Activated CD8-positive, alpha-beta memory T cell treated with anti-CD3 and anti-CD28 coated beads, Interleukin-2, amount 50 U/mL, for 24 hours (primary cell): ENCODE measurements at regions not wholly inside any gene's neighbourhood (a gene's known extent, or its start where the extent isn't known, plus 50 kb on each side); places are given as distances from the start of the nearest gene placed in this dataset.
"Not testable (repeated sequence)": the region's sequence is repeated elsewhere in the genome, so short reads cannot be mapped to it uniquely, and the experiment has no call there.

Experiments
- DNase-seq: peaks from one replicate; pipeline ENCODE4 v3.0.0-alpha.2; 2020; ENCODE audit errors: extremely low read depth

DNA sequence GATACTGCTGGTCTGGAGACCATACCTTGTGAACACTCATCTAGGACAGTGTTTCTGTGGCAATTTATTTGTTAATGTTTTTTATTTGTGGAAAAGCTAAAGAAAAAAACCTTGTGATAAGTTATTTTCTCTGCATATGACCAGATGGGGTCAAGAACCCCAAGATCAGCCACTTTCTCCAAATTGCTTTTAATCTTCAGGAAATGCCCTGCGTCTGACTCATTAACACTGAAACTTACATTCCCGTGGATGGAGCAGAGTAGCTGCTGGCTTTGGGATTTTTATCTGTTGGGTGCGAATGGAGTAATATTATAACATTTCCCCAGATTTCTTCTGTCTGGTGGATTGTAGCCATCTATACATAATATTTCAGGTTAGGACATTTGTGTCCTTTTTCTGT, 444.5 kb downstream of the SH3GL2 start:
- no peak for DNase-seq

DNA sequence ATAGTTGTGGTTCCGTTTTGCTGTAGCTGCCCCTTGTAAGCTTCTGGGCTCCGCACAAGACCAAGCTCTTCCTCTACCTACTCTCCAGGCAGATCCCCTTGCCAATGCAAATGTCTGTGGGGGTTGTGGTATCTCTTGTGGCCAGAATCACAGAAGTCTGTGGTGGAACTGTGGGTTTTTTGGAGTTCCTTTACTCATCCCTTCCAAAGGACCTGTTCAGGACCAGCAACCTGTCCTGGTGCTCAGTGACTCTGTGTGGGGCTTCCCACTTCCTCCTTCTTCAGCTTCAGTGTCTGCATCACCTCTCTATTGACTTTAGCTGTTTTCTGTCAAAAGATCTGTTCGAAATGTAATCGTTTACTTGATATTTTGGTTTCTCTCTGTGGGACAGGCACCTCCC, 441.3 kb upstream of the ADAMTSL1 start:
- DNase-seq: no peak

DNA sequence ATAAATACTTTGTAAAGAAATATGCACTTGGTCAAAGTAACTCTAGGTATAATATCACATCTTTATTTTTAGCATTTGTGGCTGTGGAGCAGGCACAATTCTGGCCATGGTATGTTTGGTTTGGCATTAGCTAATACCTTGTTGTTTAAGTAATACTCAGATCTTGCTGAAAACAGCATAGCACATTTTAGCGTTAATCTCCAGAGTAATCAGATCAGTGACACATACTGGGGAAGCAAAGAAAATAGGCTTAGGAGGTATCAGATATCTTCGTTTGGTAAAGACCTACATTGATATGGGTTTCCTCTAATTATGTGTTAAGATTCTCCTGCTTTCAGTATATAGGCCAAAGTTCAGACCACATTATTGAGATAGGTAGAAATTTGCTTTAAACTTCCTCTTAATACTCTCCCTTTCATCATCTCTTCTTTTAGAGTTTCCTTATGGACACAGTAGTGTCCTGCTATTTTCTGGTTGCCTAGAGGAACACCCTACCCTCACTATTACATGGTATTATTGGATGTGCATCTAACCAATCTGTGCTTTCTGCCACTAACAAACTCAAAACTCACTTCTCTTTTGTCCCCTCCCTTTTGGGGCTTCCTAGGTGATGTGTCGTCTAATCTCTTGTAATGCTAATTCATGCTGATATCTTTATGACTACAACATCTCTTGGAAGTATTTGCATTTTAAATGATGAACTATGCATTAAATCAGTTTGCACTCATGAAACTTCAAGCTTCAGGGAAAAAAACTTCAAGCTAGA, 437.3 kb upstream of the ADAMTSL1 start:
- DNase-seq: no peak

DNA sequence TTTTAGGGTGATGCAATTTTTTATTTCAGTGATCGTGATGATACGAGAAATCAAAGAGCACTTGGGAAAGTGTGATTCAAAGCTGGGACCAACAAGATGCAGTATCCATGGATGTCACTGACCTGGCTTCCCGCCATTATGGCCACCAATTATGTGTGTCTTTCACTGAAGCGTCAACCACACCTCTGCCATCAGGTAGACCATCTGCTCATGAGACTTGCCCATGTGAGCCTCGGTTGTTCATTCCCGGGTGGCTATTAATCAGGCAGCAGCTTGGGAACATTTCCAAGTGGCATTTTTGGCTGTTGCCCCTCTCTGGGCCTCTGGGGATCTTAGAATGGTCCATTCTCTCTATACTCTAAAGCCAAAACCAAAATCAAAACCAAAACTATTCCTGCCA, 436.0 kb upstream of the ADAMTSL1 start:
- no peak for DNase-seq

DNA sequence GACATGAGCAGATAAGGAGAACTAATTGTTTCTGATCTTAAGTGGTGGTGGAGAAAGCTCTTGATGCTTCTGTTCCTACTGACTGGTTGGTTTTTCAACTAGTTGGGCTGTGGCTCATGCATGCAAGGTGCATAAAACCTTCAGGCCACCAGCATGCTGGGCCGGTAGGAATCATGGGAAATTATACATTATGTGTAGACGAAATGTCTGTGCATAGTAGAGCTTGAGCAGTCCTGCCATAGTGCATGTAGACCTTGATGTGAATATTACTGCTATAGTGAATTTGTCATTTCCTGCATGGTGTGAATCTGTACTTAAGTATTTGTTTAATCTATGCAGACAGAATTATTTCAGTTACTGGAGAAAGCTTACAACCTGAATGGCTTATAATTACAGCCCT, 433.6 kb upstream of the ADAMTSL1 start:
- DNase-seq: no peak

DNA sequence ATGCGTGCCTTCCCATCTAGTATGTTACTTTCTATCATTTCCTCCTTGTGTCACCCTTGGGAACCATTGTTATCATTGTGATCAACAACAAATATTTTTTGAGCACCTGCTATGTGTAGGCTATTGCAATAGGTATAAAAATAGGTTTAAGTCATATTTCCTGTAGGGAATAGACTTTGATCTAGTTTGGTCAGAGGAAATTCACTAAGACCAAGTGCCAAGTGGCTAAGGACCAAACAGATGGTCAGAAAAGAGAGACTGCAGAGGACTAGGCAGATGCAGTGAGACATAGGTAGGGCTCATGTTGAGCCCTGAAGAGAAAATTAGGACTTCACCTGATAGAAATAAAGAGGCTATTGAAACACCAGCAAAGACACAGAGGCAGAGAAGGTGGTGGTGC, 430.0 kb upstream of the ADAMTSL1 start:
- DNase-seq: no peak

DNA sequence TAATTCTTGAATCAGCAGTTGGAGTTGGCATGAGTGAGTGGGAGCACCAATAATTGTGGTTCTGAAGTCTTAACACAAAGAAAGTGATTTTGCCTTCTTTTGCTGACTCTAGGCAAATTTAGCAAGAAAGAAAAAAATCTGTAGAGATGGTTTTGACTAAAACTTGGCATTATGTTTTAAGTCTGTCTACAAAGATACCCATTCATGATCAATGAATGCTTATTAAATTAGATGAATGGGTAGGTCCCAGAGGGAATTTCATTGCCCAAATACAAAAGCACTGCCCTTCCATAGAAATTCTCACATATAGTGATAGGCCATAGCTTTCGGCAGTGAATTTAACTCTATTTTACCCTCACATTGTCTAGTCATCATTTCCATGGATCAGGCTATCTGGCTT, 428.6 kb upstream of the ADAMTSL1 start:
- no peak for DNase-seq

DNA sequence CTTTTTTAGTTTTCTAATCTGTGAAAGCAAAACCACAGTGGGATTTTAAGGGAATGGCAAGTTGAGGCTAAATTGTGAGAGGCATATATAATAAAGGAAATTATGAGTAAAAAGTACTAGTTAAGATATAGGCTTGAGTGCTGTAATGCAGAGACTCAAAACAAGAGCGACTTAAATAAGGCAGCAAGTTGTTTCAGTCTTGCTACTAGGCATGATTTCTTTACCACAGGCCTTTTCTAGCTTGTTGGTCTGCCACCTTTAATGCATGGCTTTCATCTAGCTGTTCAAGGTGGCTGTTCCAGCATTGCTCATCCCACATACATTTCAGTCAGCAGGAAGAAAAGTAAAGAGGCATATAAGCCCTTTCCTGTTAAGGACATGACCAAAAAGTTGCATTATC, 427.9 kb upstream of the ADAMTSL1 start:
- no peak for DNase-seq

DNA sequence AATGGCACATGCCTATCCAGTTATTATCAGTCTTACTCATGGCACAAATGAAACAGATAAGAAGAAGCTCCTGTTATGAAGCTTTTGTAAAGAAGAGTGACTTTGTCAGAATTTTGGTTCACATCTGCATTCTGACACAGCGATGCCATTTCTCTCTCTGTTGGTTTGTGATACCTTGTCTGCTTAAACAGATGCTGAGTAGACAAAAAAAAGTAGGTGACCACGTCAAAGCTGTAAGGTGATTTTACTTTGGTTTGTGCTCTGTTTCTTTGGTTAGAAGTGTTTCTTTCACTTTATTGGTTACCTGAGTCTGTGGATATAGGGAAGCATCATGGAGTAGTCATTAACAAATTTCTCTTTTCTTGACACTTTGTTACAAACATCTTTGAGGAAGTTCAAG, 422.3 kb upstream of the ADAMTSL1 start:
- DNase-seq: no peak

DNA sequence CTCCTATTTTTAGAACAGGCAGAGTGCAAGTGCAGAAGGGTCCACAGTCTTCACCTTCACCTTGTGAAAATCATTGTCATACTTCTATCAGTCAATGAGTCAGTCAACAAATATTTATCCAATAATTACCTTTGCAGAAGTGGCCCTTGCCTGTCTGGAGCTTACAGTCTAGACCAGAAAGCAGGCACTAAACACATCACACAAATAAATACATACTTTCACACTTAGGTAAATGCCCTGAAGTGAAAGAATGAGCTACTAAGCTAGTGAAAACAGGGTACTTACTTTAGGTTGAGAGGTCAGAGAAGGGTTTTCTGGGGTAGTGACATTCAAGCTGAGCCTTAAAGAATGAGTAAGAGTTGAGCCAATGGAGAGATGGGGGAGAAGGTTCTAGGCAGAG, 421.9 kb upstream of the ADAMTSL1 start:
- no peak for DNase-seq

DNA sequence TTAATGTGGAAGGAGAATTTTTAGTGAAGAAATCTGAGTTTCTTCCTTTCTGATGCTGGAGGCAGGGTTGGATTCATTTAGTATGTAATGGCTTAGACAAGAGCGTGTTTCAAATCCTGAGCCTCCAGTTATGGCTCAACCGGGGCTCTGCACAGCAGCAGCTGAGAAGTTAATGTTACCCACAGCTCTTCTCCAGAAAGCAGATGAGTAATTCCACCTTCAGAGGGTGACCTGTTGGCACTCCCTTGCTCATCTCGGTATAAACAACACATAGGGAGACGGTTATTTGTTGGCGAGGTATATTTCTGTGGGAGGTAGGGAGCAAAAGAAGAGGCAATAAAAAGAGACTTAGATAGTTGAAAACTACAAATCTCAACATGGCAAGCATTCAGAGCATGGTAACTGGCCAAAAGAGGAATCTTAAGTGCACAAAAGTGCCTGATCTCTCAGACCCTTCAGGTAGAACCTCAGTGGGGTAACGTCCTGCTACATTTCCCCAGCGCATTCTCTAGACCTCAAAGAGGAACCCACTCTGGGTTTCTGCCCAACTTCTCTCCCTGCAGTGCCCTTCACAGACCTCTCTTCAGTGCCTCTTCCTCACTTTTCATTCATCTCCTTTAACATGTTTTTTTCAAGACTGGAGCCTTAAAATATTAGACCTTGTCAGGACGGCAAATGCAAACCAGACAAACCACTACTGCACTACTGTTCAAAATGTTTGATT, 417.5 kb upstream of the ADAMTSL1 start:
- DNase-seq: no peak

DNA sequence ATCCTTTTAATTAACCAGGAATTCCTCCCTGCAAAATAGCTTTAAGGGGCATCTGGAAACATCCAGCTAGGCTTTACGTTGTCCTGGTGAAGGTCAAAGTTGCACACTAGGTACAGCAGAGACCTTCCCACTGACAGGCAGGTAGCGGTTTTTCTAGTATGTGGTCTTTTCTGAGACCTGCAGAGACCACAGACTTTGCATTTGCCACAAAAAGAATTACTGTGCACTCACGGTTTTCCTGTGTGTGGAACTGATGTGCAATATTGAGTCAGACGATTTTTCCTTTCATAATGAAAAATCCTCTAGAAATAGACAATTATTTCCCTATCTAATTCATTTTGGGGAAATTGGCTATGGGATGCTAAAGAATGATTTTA, 417.0 kb upstream of the ADAMTSL1 start:
- no peak for DNase-seq

DNA sequence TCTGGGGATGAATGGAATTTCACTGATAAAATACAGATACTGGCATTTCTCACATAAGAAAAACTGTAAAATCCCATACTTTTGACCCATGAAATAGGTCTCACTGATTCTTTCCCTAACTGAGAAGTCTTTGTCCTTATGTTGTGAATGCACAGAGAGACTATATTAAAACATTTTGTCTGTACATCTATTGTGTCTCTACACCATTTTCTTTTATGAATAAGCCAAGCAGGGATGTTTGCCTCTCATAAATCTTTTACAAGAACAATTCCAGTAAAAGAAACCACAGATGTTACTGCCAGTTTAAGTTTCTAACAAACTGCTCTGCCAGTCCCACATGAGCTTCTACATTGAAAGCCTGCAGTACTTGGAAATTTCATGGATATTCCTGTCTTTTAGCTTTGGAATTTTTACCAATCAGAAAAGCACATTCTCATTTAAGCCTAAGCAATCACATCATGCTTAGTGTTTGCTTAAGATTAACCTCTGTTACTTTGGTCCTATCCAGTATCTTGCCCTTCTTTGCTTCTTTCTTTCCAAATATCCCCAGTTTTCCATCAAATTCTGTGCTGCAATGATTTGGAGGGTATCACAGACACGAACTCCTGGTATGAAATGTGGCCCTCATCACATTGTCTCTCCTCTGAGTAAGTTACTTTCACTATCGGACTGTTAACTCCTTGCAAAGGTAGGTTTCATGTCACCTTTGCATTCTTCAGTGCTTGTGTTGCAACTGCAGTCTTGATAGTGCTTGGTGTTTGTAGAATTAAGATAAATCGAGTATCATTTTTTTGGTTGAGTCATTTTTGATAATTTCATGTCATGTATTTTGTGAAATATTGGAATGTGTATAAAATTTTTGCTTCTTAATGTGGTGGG, 415.1 kb upstream of the ADAMTSL1 start:
- DNase-seq: no peak

DNA sequence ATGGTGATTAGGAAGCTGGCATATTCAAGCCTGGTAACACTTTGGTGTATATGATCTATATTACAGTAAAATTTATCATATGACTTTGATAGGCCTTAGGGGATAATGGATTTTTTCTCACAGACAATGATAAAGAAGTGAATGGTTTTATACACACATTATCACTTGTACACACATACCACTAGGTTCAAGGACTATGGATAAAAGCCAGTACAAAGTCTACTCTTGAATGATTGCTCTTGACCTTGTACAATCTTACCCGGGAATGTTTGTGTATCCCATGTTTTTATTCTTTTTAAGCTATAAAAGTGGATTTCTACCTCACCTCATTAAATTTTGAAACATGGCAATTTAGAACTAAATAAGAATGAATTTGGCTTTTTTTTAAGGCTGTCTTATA, 414.5 kb upstream of the ADAMTSL1 start:
- DNase-seq: no peak

DNA sequence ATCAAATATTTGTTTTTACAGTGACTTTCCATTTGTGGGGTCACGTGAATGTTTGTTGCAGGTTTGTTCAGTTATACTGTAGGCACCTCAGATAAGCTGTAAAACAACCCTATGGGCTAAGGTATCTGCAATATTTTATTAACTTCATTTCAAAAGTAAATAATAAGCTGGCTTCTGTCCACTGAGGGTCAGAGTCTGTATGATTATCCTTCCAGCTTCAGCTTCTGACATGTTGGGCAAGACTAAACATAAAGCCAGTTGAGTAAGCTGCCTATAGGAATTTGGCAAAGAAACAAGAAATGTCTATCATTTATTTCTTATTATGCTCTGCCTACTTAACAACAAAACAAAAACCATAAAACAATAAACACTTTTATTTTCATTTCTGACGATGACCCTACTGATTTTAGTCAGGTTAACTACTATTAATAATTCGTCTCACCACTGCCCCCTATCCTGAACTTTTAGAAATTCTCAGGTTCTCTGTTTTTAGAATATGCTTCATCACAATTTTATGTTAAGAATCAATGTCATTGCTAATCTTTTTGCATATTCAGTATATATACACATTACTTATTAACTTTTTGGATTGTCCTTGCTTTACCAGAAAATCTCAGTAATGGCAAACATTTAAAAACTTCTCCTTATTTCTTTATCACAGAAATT, 413.6 kb upstream of the ADAMTSL1 start:
- no peak for DNase-seq

DNA sequence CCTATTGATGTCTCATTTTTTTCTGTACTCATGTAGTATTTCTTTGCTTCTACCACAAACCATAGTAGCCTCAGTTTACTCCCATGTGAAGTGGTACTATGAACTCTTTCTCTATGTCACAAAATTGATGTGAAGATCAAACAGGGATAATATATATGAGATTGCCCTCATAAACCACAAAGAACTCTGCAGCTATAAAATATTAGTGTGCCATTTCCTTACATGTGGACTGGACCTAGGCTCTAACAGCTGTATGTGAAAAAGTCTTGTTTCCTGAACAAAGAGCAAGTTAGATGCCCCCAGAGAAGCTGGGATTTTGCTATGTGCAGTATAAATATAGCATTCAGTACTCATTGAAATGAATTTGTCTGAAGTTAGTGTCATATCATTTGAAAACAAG, 412.6 kb upstream of the ADAMTSL1 start:
- no peak for DNase-seq

DNA sequence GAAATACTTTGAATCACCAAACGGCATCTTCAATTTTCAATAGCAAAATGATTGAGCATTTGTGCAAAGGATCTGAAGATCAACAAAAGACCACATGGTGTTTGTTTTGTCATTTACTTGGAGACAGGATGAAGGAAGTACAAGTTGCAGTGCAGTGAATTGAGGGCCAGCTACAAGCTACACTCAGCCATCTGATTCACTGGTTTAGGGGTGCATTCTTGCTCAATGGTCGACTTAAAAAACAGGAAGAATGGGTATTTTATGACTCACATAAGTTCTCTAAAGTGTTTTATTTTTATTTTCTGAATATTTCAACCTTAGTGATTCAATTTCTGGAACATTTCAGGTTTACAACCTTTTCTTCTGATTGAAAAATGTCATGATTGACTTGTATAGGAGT, 412.1 kb upstream of the ADAMTSL1 start:
- DNase-seq: no peak

DNA sequence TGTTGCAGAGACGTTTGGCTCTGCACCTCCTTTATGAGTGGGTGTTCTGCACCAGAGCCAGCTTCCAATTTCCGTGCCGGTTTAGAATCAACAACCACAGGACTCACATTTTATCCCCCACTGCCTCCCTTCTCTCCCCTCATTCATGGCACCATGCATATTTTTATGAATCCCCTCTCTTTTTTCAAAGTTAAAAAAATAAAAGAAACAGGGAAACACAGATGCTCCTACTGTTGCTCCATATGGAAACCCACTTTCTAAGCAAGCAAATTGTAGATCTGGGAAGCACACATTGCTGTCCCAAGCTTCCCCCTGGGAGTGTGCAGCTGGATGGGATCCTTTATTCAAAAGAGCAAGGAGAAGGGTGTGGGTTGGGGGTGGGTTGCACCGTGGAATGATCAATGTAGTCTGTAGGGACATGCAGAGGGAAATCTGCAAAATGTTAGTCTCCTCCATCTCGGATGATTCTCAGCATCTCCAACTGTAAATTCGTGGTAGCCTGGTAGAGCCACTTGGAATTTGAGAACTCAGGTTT, 410.0 kb upstream of the ADAMTSL1 start:
- no peak for DNase-seq

DNA sequence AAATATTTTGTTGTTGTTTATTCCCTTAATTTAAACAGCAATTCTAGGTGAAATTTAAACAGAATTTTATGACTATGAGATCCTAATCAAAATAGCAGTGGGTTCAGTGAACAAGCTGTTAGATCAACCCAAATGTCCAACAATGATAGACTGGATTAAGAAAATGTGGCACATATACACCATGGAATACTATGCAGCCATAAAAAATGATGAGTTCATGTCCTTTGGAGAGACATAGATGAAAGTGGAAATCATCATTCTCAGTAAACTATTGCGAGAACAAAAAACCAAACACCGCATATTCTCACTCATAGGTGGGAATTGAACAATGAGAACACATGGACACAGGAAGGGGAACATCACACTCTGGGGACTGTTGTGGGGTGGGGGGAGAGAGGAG, 407.3 kb upstream of the ADAMTSL1 start:
- not testable (repeated sequence) for DNase-seq

DNA sequence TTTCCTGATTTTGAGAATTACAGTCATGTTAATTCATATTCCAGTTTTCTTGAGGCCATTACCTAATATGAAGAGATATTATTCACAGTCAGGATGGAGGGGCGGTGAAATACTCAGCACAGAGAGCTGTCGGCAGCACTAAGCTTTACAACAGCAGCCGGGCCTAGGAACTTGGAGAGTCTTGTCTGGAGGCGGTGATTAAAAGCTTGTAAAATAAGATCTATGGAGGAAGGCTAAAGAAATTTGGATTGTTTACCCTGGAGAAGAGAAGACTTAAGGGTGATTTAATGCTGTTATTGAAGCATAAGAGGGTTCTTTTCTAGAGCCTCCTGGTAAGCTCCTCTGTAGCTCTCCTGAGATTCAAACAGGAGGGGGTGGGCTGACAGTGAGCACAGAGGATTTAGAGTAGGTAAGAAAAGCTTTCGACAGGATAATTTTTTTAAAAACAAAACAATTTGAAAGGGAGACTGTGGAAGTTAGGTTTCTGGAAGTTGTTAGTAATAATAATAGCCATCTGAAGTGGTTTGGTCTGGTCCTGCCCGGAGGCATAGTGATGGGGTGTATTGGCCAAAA, 406.3 kb upstream of the ADAMTSL1 start:
- no peak for DNase-seq

DNA sequence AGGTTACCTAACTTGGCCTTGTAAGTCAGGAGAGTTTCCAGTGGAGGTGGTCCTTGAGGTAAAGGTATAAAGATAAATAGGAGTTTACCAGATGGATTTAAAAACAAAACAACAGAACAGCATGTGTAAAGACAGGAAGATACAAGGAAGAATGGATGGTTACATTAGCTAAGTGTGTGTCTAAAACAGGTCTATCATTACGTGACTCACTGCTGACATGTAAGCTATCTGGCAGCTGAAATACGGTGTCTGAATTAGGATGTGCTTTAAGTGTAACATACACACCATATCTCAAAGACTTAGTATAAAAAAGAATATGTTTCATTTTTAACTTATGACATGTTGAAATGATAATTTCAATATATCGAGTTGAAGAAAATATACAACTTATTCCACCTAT, 405.1 kb upstream of the ADAMTSL1 start:
- DNase-seq: no peak
